Fibroblast of pulmonary artery (primary cell): ENCODE measurements at regions not wholly inside any gene's neighbourhood (a gene's known extent, or its start where the extent isn't known, plus 50 kb on each side); places are given as distances from the start of the nearest gene placed in this dataset.

Experiments used
- DNase-seq: peaks from one replicate; pipeline ENCODE4 v3.0.0-alpha.2; 2010; ENCODE audit warnings: low read depth
- H3K4me3 ChIP-seq: replicated peaks from 2 replicates; pipeline ENCODE4 v1.5.1; 2011; ENCODE audit warnings: low read depth, mild to moderate bottlenecking, control low read depth, low read length, moderate library complexity
- CTCF ChIP-seq: IDR thresholded peaks from 2 replicates; pipeline ENCODE4 v1.5.1; 2011; ENCODE audit warnings: mild to moderate bottlenecking, control low read depth, low read length, inconsistent platforms; ENCODE audit errors: missing control alignments

- DNase-seq, result no peak
- TF ChIP-seq CTCF, result no peak
- H3K4me3 ChIP-seq, result no peak overlapping the region
Measured at GRCh38 chr4:24235618-24236017, 345.8 kb upstream of the PPARGC1A start.

- no peak for DNase-seq
- TF ChIP-seq CTCF, result no peak
Measured at GRCh38 chr4:24234288-24234848, 344.5 kb upstream of the PPARGC1A start.

GRCh38 chr4:24230955-24231354 lies 341.1 kb upstream of the PPARGC1A start:
- no peak for TF ChIP-seq CTCF
- DNase-seq, result no peak
- no peak overlapping the region for H3K4me3 ChIP-seq

More at GRCh38 chr4:24234288-24234848, 344.5 kb upstream of the PPARGC1A start:
- H3K4me3 ChIP-seq, result no peak overlapping the region

GRCh38 chr4:24229978-24230377 lies 340.1 kb upstream of the PPARGC1A start:
- no peak for DNase-seq
- H3K4me3 ChIP-seq, result no peak overlapping the region
- no peak for TF ChIP-seq CTCF

- no peak for TF ChIP-seq CTCF
- DNase-seq, result no peak
- no peak overlapping the region for H3K4me3 ChIP-seq
Measured at GRCh38 chr4:24228692-24229091, 338.8 kb upstream of the PPARGC1A start.

GRCh38 chr4:24226667-24227066 lies 336.8 kb upstream of the PPARGC1A start:
- DNase-seq, result no peak
- TF ChIP-seq CTCF, result no peak
- no peak overlapping the region for H3K4me3 ChIP-seq

GRCh38 chr4:24226023-24226422 lies 336.2 kb upstream of the PPARGC1A start:
- no peak overlapping the region for H3K4me3 ChIP-seq
- DNase-seq, result no peak
- TF ChIP-seq CTCF, result no peak
